HG02981 (cell line): ENCODE measurements at regions not wholly inside any gene's neighbourhood (a gene's known extent, or its start where the extent isn't known, plus 50 kb on each side); places are given as distances from the start of the nearest gene placed in this dataset.

Source experiments
- ATAC-seq: cut with Tn5 transposase; IDR thresholded peaks from one replicate; pipeline ENCODE4 v1.9.1; 2021; ENCODE audit warnings: mild to moderate bottlenecking, moderate library complexity; ENCODE audit not compliant: unreplicated experiment

GRCh38 chr3:194738254-194739093 lies 52.8 kb downstream of the FAM43A start:
- ATAC-seq, result no peak

DNA sequence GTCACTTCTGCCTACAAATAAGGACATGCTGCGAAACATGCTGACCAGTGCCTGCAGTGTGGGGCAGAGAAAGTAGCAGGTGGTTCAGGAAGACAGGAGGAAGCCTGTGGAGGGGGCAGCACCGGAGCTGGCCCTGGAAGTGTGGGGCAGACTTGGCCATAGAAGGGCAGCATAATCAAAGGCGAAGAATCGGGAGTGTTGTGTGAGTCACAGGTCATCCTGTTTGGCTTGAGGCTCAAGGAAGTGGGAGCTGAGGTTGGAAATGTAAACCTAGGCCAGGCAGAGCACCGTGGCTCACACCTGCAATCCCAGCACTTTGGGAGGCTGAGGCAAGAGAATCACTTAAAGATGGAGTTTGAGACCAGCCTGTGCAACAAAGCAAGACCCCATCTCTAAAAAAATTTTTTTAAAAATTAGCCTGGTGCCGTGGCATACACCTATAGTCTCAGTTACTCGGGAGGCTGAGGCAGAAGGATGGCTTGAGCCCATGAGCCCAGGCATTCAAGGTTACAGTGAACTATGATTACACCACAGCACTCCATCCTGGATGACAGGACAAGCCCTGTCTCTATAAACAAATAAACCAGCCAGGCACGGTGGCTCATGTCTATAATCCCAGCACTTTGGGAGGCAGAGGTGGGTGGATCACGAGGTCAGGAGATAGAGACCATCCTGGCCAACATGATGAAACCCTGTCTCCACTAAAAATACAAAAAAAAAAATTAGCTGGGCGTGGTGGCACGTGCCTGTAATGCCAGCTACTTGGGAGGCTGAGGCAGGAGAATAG lies 54.0 kb downstream of the FAM43A start:
- ATAC-seq, result no peak

- no peak for ATAC-seq
Observed at GRCh38 chr3:194740859-194741491, 55.3 kb downstream of the FAM43A start.

DNA sequence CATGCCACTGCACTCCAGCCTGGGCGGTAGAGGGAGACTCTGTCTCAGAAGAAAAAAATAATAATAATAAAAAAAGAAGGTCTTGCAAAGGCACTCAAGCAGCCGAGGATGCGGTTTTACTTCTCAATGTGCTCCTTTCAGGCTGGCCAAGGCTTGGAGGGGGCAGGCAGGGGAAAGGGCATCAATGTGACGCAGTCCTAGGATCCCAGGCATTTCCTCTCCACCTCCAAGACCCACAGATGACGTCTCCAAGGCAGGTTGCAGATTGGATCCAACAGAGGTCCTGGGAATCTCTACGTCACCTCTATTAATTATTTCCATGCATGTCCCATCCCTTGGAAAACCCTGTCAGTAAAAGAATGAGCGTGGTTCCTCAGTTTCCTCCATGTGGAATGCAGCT lies 56.2 kb downstream of the FAM43A start:
- no peak for ATAC-seq

- ATAC-seq, result no peak
Observed at GRCh38 chr3:194744826-194745225, 59.1 kb downstream of the FAM43A start.

GRCh38 chr3:194745422-194746184 lies 59.9 kb downstream of the FAM43A start:
- ATAC-seq, result no peak

GRCh38 chr3:194748225-194748624 lies 62.5 kb downstream of the FAM43A start:
- ATAC-seq, result no peak

GRCh38 chr3:194749631-194750490 lies 64.2 kb downstream of the FAM43A start:
- no peak for ATAC-seq

DNA sequence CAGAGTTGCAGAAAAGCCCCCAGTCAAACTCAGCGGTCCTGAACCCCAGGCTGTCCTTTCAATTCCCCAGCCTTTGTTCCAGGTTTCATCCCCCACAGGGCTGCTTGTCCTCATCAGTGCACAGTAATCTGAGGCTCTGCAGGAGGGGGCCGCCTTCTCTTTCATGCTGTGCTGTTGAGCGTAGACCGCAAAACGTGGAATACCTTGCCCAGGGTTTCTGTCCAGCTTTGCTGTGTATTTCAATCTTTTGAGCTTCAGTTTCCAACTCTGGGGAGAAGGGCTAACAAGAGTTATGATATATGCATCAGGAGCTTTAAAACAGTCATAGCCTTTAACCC lies 64.8 kb downstream of the FAM43A start:
- no peak for ATAC-seq

- ATAC-seq, result no peak
Observed at GRCh38 chr3:194755671-194756459, 70.2 kb downstream of the FAM43A start.

DNA sequence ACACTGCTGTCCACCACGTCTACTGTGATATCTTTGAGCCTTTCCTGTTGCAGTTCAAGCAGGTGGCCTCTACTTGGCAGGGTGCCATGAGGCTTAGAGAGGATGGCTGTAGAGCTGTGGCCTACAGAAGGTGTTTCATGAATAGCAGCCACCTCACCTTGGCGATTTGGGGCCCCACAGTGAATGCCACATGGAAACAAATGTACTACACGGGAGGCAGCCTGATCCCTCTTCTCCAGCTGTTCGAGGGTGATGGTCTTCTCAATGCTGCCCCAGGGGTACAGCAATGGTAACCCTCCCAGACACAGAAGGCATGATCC lies 70.7 kb downstream of the FAM43A start:
- ATAC-seq, result no peak

- ATAC-seq, result no peak
Observed at GRCh38 chr3:194756791-194757325, 71.2 kb downstream of the FAM43A start.

DNA sequence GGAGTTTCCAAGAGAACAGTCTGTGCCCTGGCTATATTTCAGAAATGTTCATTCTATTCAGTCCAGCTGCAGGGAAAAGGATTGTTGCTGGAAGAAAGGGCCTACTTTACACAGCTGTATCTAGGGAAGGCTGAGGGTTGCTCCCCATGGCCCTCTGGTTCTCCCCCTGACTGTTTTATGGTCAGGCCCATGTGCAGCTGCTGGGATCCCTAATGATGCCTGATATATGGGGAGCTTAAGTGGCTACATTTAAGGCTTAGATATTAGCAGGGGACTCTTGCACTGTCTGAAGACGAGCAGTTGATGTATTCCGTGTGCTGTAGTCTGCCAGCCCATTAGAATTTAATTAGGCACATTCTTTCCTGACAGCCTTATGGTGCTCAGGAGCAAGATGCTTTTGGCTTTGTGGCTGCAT lies 72.0 kb downstream of the FAM43A start:
- no peak for ATAC-seq

- no peak for ATAC-seq
Observed at GRCh38 chr3:194758716-194759115, 73.0 kb downstream of the FAM43A start.

DNA sequence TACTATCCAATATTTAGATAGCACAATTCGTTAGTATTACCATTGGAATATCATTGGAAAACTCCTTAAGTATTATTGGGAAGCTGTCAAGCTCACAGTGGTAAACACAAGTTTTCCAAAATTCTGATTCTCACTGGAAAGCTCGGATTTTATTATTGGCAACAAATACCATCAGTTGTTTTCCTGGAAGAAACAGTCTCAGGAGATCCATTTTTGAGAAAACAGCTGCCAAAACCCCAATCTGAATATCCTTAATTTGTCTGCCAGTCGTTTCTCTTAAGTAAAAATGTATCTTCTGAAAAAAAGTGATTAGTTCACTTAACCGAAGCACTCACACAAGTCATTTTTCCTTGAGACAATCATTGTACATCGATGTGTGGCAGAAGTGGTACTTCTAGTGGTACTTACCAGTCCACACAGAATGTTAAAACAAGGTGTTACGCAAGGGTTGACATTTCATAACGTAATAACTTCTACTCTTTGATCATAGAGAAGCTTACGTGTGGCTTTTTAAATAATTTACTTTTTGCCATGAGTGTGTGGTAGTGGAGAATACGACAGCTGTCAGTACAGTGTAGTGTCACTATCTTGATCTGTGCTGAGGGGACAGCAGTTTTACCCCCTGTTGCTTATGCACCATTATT lies 74.9 kb downstream of the FAM43A start:
- no peak for ATAC-seq

GRCh38 chr3:194761384-194761783 lies 75.7 kb downstream of the FAM43A start:
- ATAC-seq, result no peak

DNA sequence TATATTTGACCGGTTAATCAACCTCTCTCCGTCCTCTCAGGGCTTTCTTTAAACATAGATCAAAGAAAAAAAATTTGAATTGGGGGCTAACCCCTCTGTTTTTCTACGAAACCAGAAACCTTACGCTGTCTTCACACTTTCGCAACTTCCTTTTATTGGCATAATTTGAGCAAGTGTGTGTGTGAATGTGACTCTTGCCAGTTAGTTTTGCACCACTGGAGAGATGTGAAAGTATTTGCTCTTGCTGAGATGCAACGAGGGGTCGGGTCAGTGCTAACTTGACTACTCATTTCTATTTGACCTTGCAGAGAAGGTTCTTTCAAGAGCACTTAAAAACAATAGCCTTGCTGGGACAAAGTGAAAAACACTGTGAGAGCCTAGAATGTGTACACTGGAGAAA lies 81.2 kb downstream of the FAM43A start:
- no peak for ATAC-seq

DNA sequence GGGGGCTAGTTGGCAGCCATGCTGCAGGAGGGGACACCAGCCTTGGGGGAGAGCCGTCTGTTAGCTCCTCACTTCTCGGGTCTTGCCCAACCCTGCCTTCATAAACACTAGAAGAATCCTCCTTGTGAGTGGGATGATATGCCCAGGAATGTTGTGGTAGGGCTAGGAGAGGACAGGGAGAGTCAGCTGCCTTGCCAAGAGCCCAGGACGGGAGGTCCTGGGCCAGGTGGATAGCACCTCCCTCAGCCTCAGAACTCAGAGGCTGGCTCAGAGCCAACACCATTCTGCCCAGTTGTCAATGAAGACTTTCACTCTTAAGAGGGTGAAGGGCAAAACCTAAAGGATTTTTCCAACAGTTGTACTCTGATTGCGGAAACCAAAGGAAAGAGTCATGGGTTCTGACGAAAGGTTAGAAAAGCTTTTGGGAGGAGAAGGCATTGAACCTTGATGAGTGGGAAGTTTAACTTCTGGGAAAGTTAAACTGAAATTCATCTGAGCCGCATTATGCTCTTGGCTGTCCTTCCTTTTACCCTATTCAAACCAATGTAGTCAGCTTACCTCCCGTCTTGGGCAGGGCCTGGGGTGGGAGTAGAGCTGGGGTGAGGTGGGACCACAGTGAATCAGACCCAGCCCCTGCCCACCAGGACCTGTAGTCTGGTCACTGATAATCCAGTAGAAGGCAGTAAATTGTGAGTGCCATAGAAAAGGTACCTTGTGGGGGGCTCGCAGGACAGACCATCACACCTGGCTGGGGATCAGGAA lies 81.9 kb downstream of the FAM43A start:
- no peak for ATAC-seq
